Trophoblast cell (in vitro differentiated cells and primary cell): ENCODE measurements at regions not wholly inside any gene's neighbourhood (a gene's known extent, or its start where the extent isn't known, plus 50 kb on each side); places are given as distances from the start of the nearest gene placed in this dataset.
A peak's percentile ranks its signal among the peaks of the same experiment; 100 is the strongest.

Experiments used
- DNase-seq, 2 donors: peaks; one replicate each; pipeline ENCODE4 v3.0.0-alpha.2; 2016
- H2AFZ ChIP-seq: 2 replicates; pipeline ENCODE4 v1.6.1; 2013; ENCODE audit warnings: low read length, moderate library complexity, mild to moderate bottlenecking; ENCODE audit not compliant: insufficient read depth, poor library complexity
- H2AK5ac ChIP-seq: 2 replicates; pipeline ENCODE4 v1.6.1; 2013; ENCODE audit warnings: mild to moderate bottlenecking, low read length
- H2BK120ac ChIP-seq: 2 replicates; pipeline ENCODE4 v1.6.1; 2013; ENCODE audit warnings: low read length, mild to moderate bottlenecking, moderate library complexity; ENCODE audit not compliant: insufficient read depth, poor library complexity
- H2BK12ac ChIP-seq: 2 replicates; pipeline ENCODE4 v1.6.1; 2013; ENCODE audit warnings: mild to moderate bottlenecking, low read length, moderate library complexity
- H2BK5ac ChIP-seq: 2 replicates; pipeline ENCODE4 v1.6.1; 2013; ENCODE audit warnings: low read length, low read depth, moderate library complexity, mild to moderate bottlenecking; ENCODE audit not compliant: poor library complexity
- H3K14ac ChIP-seq: 2 replicates; pipeline ENCODE4 v1.6.1; 2013; ENCODE audit warnings: mild to moderate bottlenecking, low read length
- H3K18ac ChIP-seq: 2 replicates; pipeline ENCODE4 v1.6.1; 2013; ENCODE audit warnings: mild to moderate bottlenecking, low read length
- H3K23ac ChIP-seq: 2 replicates; pipeline ENCODE4 v1.6.1; 2013; ENCODE audit warnings: low read length
- H3K27ac ChIP-seq: 2 replicates; pipeline ENCODE4 v1.5.1; 2013; ENCODE audit warnings: low read depth, mild to moderate bottlenecking, inconsistent platforms, low read length, moderate library complexity
- H3K27me3 ChIP-seq: 2 replicates; pipeline ENCODE4 v1.6.1; 2013; ENCODE audit warnings: inconsistent platforms, mild to moderate bottlenecking, low read length, moderate library complexity; ENCODE audit not compliant: insufficient read depth
- H3K36me3 ChIP-seq, 2 experiments: 1 replicate in 1 of 2; 2 replicates in 1 of 2; pipeline ENCODE4 v1.6.1; 2013; ENCODE audit warnings: low read length in 2 of 2, mild to moderate bottlenecking in 2 of 2, moderate library complexity in 1 of 2; ENCODE audit not compliant: insufficient read depth in 2 of 2, control insufficient read depth in 1 of 2
- H3K4ac ChIP-seq: 2 replicates; pipeline ENCODE4 v1.6.1; 2013; ENCODE audit warnings: low read depth, mild to moderate bottlenecking, low read length, moderate library complexity
- H3K4me1 ChIP-seq, 2 experiments: 1 replicate in 1 of 2; 2 replicates in 1 of 2; pipeline ENCODE4 v1.6.1; 2013; ENCODE audit warnings: low read length in 2 of 2, mild to moderate bottlenecking in 2 of 2, moderate library complexity in 1 of 2; ENCODE audit not compliant: insufficient read depth in 2 of 2, control insufficient read depth in 1 of 2
- H3K4me2 ChIP-seq: 2 replicates; pipeline ENCODE4 v1.6.1; 2013; ENCODE audit warnings: inconsistent platforms, mild to moderate bottlenecking, low read length, moderate library complexity
- H3K4me3 ChIP-seq: 2 replicates; pipeline ENCODE4 v1.5.1; 2013; ENCODE audit warnings: mild to moderate bottlenecking, low read depth, low read length, inconsistent platforms
- H3K79me1 ChIP-seq: one replicate; pipeline ENCODE4 v1.6.1; 2013; ENCODE audit warnings: low read length
- H3K79me2 ChIP-seq: 2 replicates; pipeline ENCODE4 v1.6.1; 2013; ENCODE audit warnings: low read length, mild to moderate bottlenecking; ENCODE audit not compliant: control insufficient read depth, insufficient read depth, poor library complexity
- H3K9ac ChIP-seq: 2 replicates; pipeline ENCODE4 v1.6.1; 2013; ENCODE audit warnings: mild to moderate bottlenecking, low read length
- H3K9me3 ChIP-seq: 2 replicates; pipeline ENCODE4 v1.6.1; 2013; ENCODE audit warnings: low read depth, mild to moderate bottlenecking, control low read depth, inconsistent platforms, low read length; ENCODE audit not compliant: insufficient read depth
- H4K12ac ChIP-seq: 2 replicates; pipeline ENCODE4 v1.6.1; 2013; ENCODE audit warnings: low read depth, mild to moderate bottlenecking, low read length, moderate library complexity
- H4K8ac ChIP-seq: 2 replicates; pipeline ENCODE4 v1.6.1; 2013; ENCODE audit warnings: low read depth, mild to moderate bottlenecking, low read length, moderate library complexity
- H4K91ac ChIP-seq: one replicate; pipeline ENCODE4 v1.6.1; 2013; ENCODE audit warnings: low read depth, mild to moderate bottlenecking, low read length, moderate library complexity
- WGBS: extraction: QIAGEN DNeasy Blood & Tissue Kit; methylation state at CpG from one replicate; pipeline ENCODE4 v1.1.7; 2013; ENCODE audit warnings: missing lambda C conversion rate; ENCODE audit not compliant: insufficient read length, insufficient coverage; ENCODE audit errors: extremely low coverage; 5-methylcytosine and 5-hydroxymethylcytosine counted together

- no peak overlapping the region for H3K4me2 ChIP-seq
- no peak for DNase-seq
- no peak overlapping the region for H2BK120ac ChIP-seq
- H2BK5ac ChIP-seq: no peak overlapping the region
- H3K4me3 ChIP-seq: no peak overlapping the region
- H3K27ac ChIP-seq: no peak overlapping the region
- no peak overlapping the region for H3K23ac ChIP-seq
- H2AFZ ChIP-seq: no peak overlapping the region
- H4K12ac ChIP-seq: no peak overlapping the region
- H3K9ac ChIP-seq: no peak overlapping the region
- WGBS: no CpG with 5 or more reads among the region's 1 CpG
- no peak overlapping the region for H3K14ac ChIP-seq
- no peak overlapping the region for H4K8ac ChIP-seq
- H3K27me3 ChIP-seq: no peaks in the 10 kb centered on the region
- no peak overlapping the region for H2AK5ac ChIP-seq
- H3K18ac ChIP-seq: no peak overlapping the region
- H4K91ac ChIP-seq: no peak overlapping the region
- H3K79me1 ChIP-seq: no peaks in the 10 kb centered on the region
- no peak overlapping the region for H2BK12ac ChIP-seq
- H3K4me1 ChIP-seq: peaks cover 0 to 3% of the 10 kb centered on the region in 2 experiments
- no peaks in the 10 kb centered on the region for H3K9me3 ChIP-seq
- no peak overlapping the region for H3K4ac ChIP-seq
- no peaks in the 10 kb centered on the region for H3K36me3 ChIP-seq
- H3K79me2 ChIP-seq: no peaks in the 10 kb centered on the region
Measured at GRCh38 chr2:196274387-196274809, 103.0 kb upstream of the STK17B start.

GRCh38 chr2:196275646-196276352, 104.4 kb upstream of the STK17B start:
- Histone ChIP-seq H3K23ac (no peak overlapping the region), H2BK5ac (no peak overlapping the region), H4K8ac (no peak overlapping the region), H3K4me3 (no peak overlapping the region), H3K27me3 (no peaks in the 10 kb centered on the region), H3K14ac (no peak overlapping the region), H3K4me2 (no peak overlapping the region), H4K12ac (no peak overlapping the region), H2AFZ (no peak overlapping the region), H2BK120ac (no peak overlapping the region), H3K4me1 (peaks cover 0 to 3% of the 10 kb centered on the region in 2 experiments), H3K18ac (no peak overlapping the region), H2BK12ac (no peak overlapping the region), H3K9ac (no peak overlapping the region), H3K36me3 (no peaks in the 10 kb centered on the region), H4K91ac (no peak overlapping the region), H3K79me2 (no peaks in the 10 kb centered on the region), H3K79me1 (no peaks in the 10 kb centered on the region), H2AK5ac (no peak overlapping the region), H3K27ac (no peak overlapping the region), H3K9me3 (no peaks in the 10 kb centered on the region), H3K4ac (no peak overlapping the region)
- DNase-seq: peak; percentile 54 to 81
- WGBS: no CpG with 5 or more reads among the region's 5 CpGs

- Histone ChIP-seq H3K4me3 (no peak overlapping the region), H3K79me1 (no peaks in the 10 kb centered on the region), H2BK120ac (no peak overlapping the region), H3K27me3 (no peaks in the 10 kb centered on the region), H2AFZ (no peak overlapping the region), H3K27ac (no peak overlapping the region), H3K23ac (no peak overlapping the region), H3K79me2 (no peaks in the 10 kb centered on the region), H4K12ac (no peak overlapping the region), H3K18ac (no peak overlapping the region), H3K4me1 (peaks cover 0 to 3% of the 10 kb centered on the region in 2 experiments), H3K9ac (no peak overlapping the region), H3K4me2 (no peak overlapping the region), H3K9me3 (no peaks in the 10 kb centered on the region), H3K36me3 (no peaks in the 10 kb centered on the region), H2AK5ac (no peak overlapping the region), H4K91ac (no peak overlapping the region), H3K4ac (no peak overlapping the region), H2BK12ac (no peak overlapping the region), H4K8ac (no peak overlapping the region), H2BK5ac (no peak overlapping the region), H3K14ac (no peak overlapping the region)
- no peak for DNase-seq
- WGBS: no CpG with 5 or more reads among the region's 2 CpGs
Measured at GRCh38 chr2:196276421-196276820, 105.0 kb upstream of the STK17B start.

GRCh38 chr2:196277002-196277401, 105.6 kb upstream of the STK17B start:
- Histone ChIP-seq H3K4ac (no peak overlapping the region), H3K4me3 (no peak overlapping the region), H2BK120ac (no peak overlapping the region), H2BK12ac (no peak overlapping the region), H3K27me3 (no peaks in the 10 kb centered on the region), H3K79me2 (no peaks in the 10 kb centered on the region), H3K4me1 (peaks cover 0 to 3% of the 10 kb centered on the region in 2 experiments), H2BK5ac (no peak overlapping the region), H3K27ac (no peak overlapping the region), H4K12ac (no peak overlapping the region), H4K8ac (no peak overlapping the region), H3K79me1 (no peaks in the 10 kb centered on the region), H3K14ac (no peak overlapping the region), H4K91ac (no peak overlapping the region), H3K36me3 (no peaks in the 10 kb centered on the region), H3K4me2 (no peak overlapping the region), H3K9ac (no peak overlapping the region), H3K18ac (no peak overlapping the region), H3K9me3 (no peaks in the 10 kb centered on the region), H3K23ac (no peak overlapping the region), H2AFZ (no peak overlapping the region), H2AK5ac (no peak overlapping the region)
- DNase-seq: peak in 1 of 2 donors; percentile 60
- WGBS: no CpG with 5 or more reads among the region's 2 CpGs
